ENCODE measurements at regions not wholly inside any gene's neighbourhood (a gene's known extent, or its start where the extent isn't known, plus 50 kb on each side); places are given as distances from the start of the nearest gene placed in this dataset.

DNA sequence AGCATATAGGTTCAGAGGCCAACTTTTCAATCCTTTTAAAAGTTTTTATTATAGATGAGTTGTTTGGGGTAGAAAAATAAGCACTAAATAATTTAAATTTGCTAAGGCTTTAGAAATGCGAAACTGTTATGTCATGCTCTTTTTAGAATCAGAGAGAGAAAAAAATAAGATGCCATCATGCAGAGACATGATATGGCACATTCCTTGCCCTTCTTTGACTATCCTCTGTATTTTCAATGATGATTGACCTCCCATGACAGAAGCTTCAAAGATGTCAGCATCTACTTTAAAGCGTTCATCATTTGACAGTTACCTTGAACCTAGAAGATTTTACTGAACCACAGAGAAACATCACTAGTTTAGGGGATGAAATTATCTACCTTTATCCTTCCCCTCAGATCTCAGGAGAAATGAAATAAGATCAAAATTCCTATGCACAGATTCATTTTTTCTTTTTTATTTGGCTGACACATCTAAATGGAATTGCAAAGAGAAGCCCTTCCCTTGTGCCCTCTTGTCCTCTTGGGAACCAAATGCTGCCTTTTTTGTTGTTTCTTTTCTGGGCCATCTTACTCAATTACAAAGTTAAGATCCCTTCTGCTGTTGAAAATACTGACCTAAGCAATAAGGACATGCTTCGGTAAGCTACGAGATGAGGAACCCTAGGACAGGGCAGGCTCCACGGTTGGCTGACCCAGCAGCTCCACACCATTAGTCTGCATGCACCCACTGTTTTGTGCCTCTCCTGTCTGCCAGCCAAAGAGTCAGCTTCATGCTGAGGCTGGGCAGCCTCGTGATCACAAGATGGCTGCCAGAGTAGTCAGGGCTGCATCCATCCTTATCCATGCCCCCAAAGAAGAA lies 289.7 kb upstream of the TPM1 start:
- H3K4me1 Mint-ChIP-seq (ENCODE audit: insufficient read depth, unreplicated experiment) = peaks cover 21% of the 10 kb centered on the region
- no peak for DNase-seq (ENCODE audit: unreplicated experiment)

DNA sequence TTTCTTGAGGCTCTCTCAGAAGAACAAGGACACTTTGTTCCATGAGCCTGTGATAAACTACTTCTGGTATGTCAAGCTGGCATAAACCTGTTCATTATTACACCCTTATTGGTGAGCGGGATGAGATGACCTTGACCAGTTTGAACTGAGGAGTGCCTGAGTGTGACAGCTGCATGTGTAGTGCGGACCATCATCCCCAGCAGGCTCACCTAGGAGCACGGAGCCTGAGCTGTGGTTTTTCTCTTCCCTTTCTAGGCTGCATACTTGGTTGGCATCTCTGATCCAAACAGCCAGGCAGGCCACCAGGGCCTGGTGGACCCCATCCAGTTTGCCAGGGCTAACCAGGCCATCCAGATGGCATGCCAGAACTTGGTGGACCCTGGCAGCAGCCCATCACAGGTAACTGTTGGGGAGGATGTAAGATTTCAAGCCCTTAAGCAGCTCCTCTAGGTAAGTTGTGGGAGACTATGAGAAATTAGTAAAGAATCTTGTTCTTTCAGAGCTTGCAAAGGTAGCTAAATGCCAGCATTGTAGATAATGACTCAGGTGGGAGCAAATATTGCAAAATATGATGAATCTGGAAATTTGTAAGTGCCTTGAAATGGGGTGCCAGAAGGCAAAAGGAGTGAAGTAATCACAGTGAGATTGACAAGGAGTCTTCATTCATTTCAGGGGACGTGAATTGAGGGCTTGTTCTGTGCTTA lies 288.9 kb upstream of the TPM1 start:
- H3K4me1 Mint-ChIP-seq (ENCODE audit: insufficient read depth, unreplicated experiment) = peaks cover 29% of the 10 kb centered on the region

More for the DNA sequence above, 289.7 kb upstream of the TPM1 start:
- no peak overlapping the region for H3K27ac Mint-ChIP-seq (ENCODE audit: low read depth, unreplicated experiment)
- no peaks in the 10 kb centered on the region for H3K27me3 Mint-ChIP-seq (ENCODE audit: insufficient read depth, unreplicated experiment)
- ChIA-PET POLR2A (interaction anchor here (0.6 kb wide), 1 partner anchor 141 kb away, joined by 4 read pairs; no protein-coding TSS in a partner anchor), CTCF (interaction anchor here (0.6 to 2.0 kb wide), 3 partner anchors 11 to 446 kb away, joined by 3 to 9 read pairs (median 4); no protein-coding TSS in a partner anchor)
- TF ChIP-seq, protein P1, sequence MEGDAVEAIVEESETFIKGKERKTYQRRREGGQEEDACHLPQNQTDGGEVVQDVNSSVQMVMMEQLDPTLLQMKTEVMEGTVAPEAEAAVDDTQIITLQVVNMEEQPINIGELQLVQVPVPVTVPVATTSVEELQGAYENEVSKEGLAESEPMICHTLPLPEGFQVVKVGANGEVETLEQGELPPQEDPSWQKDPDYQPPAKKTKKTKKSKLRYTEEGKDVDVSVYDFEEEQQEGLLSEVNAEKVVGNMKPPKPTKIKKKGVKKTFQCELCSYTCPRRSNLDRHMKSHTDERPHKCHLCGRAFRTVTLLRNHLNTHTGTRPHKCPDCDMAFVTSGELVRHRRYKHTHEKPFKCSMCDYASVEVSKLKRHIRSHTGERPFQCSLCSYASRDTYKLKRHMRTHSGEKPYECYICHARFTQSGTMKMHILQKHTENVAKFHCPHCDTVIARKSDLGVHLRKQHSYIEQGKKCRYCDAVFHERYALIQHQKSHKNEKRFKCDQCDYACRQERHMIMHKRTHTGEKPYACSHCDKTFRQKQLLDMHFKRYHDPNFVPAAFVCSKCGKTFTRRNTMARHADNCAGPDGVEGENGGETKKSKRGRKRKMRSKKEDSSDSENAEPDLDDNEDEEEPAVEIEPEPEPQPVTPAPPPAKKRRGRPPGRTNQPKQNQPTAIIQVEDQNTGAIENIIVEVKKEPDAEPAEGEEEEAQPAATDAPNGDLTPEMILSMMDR (IDR thresholded peaks at IDR 0.05; ENCODE audit: unreplicated experiment) = no peak
- no peaks in the 10 kb centered on the region for H3K9me3 Mint-ChIP-seq (ENCODE audit: unreplicated experiment)
- no TSS peak for BruUV-seq (replicated peaks)
- intact Hi-C loops (cut with micrococcal nuclease) = no loop called here
- no peak overlapping the region for H3K4me3 Mint-ChIP-seq (ENCODE audit: unreplicated experiment)
- peaks cover 6% of the 10 kb centered on the region for H3K36me3 Mint-ChIP-seq (ENCODE audit: insufficient read depth, unreplicated experiment)

DNA sequence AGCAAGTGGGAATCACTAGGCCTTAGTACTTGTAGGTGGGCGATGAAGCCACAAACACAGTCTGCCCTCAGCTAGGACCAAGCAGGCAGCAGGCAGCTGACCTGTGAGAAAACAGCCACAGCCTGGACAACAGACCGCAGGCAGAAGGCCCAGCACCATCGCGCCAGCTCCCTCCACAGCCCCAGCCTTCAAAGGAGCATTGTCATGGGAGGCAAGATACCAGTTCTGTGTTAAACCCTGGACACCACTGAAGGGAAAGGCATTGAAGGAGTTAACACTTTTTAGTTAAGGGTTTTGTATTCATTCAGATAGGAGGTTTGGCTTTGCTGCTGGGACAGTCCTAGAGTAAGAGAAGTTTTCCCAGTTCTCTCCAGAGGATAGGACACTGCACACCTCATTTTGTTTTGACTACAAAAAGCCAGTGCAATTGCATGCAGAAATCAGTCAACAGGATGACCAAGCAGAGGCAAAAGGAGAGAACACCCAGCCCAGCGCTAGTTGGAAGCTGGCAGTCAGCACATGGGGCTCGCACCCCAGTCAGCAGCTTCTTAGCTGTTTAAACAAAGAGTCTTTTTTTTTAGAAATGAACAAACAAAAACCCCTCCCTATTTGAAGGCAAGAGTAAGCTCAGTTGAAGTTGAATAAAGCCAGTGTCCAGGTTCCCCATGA lies 286.1 kb upstream of the TPM1 start:
- Mint-ChIP-seq H3K9me3 (ENCODE audit: unreplicated experiment) (no peaks in the 10 kb centered on the region), H3K36me3 (ENCODE audit: insufficient read depth, unreplicated experiment) (peaks cover 6% of the 10 kb centered on the region), H3K27me3 (ENCODE audit: insufficient read depth, unreplicated experiment) (no peaks in the 10 kb centered on the region), H3K4me1 (ENCODE audit: insufficient read depth, unreplicated experiment) (peaks cover 38% of the 10 kb centered on the region), H3K4me3 (ENCODE audit: unreplicated experiment) (no peak overlapping the region), H3K27ac (ENCODE audit: low read depth, unreplicated experiment) (no peak overlapping the region)
- no TSS peak for BruUV-seq (replicated peaks)
- POLR2A ChIA-PET = interaction anchor here (1.1 to 2.7 kb wide), 2 partner anchors 9 to 292 kb away, joined by 3 to 13 read pairs; no protein-coding TSS in a partner anchor
- DNase-seq (ENCODE audit: unreplicated experiment) = no peak
- CTCF ChIA-PET = interaction anchor here (1.4 to 1.6 kb wide), 3 partner anchors 14 to 365 kb away, joined by 3 to 7 read pairs (median 6); no protein-coding TSS in a partner anchor
- TF ChIP-seq, protein P1 (IDR thresholded peaks at IDR 0.05; ENCODE audit: unreplicated experiment) = no peak
- intact Hi-C loops (cut with micrococcal nuclease) = loop anchor here (5.0 kb wide), 1 partner anchor 364 kb away; the partner anchor contains the start of gene TLN2

More for the DNA sequence above, 288.9 kb upstream of the TPM1 start:
- peak; percentile 57 for DNase-seq (ENCODE audit: unreplicated experiment)
- ChIA-PET CTCF (interaction anchor here (0.6 to 2.0 kb wide), 3 partner anchors 11 to 447 kb away, joined by 3 to 9 read pairs (median 4); no protein-coding TSS in a partner anchor), POLR2A (interaction anchor here (0.6 kb wide), 1 partner anchor 141 kb away, joined by 4 read pairs; no protein-coding TSS in a partner anchor)
- intact Hi-C loops (cut with micrococcal nuclease) = no loop called here
- Mint-ChIP-seq H3K27me3 (ENCODE audit: insufficient read depth, unreplicated experiment) (no peaks in the 10 kb centered on the region), H3K9me3 (ENCODE audit: unreplicated experiment) (no peaks in the 10 kb centered on the region), H3K36me3 (ENCODE audit: insufficient read depth, unreplicated experiment) (peaks cover 6% of the 10 kb centered on the region), H3K4me3 (ENCODE audit: unreplicated experiment) (no peak overlapping the region), H3K27ac (ENCODE audit: low read depth, unreplicated experiment) (no peak overlapping the region)
- no TSS peak for BruUV-seq (replicated peaks)
- TF ChIP-seq, protein P1 (IDR thresholded peaks at IDR 0.05; ENCODE audit: unreplicated experiment) = no peak
